ENCODE measurements at regions not wholly inside any gene's neighbourhood (a gene's known extent, or its start where the extent isn't known, plus 50 kb on each side); places are given as distances from the start of the nearest gene placed in this dataset.

DNA sequence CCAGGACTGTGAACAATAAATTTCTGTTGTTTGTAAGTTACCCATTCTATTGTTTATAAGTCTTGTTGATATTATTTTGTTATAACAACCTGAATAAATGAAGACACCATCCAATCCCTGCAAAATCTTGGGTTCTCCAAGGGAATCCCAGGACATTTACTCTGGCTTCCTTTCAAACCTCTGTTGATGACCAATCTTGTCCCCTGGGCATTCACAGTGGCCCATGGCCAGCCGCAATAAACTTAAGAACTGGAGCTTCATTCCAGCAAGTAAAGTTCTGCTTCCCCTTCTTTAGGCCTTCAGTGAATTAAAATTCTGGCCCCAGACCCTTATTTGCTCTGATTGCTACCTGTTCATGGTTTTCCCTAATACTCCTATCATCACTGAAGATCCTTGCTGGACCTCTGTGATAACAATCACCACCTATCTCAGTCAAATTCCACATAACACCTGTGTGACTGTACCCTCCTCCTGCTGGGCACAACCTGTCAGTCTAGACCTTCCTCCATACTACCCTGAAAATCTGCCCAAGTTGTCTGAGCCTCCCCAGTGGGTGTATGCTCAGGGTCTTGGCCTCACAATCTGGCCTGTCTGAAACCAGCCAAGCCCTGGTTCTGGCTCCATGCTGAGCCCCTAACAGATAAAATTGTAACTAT lies 153.1 kb downstream of the SEMA6D start:
- H4K20me1 ChIP-seq (ENCODE audit: insufficient read depth, low read length): no peaks in the 10 kb centered on the region
- H3K9me3 ChIP-seq (ENCODE audit: insufficient read depth, low read depth, low read length): no peaks in the 10 kb centered on the region
- no peak for TF ChIP-seq EZH2 (IDR thresholded peaks at IDR 0.05; ENCODE audit: insufficient read depth, low read length)
- TF ChIP-seq, protein P1, sequence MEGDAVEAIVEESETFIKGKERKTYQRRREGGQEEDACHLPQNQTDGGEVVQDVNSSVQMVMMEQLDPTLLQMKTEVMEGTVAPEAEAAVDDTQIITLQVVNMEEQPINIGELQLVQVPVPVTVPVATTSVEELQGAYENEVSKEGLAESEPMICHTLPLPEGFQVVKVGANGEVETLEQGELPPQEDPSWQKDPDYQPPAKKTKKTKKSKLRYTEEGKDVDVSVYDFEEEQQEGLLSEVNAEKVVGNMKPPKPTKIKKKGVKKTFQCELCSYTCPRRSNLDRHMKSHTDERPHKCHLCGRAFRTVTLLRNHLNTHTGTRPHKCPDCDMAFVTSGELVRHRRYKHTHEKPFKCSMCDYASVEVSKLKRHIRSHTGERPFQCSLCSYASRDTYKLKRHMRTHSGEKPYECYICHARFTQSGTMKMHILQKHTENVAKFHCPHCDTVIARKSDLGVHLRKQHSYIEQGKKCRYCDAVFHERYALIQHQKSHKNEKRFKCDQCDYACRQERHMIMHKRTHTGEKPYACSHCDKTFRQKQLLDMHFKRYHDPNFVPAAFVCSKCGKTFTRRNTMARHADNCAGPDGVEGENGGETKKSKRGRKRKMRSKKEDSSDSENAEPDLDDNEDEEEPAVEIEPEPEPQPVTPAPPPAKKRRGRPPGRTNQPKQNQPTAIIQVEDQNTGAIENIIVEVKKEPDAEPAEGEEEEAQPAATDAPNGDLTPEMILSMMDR (IDR thresholded peaks at IDR 0.05; ENCODE audit: insufficient read depth, low read depth, low read length): no peak
- peaks cover 9% of the 10 kb centered on the region for H3K4me1 ChIP-seq (ENCODE audit: insufficient read depth, low read length)
- H3K4me3 ChIP-seq (ENCODE audit: insufficient read depth, low read depth, low read length): no peak overlapping the region
- H3K27ac ChIP-seq (ENCODE audit: low read depth, low read length): peak overlapping the region; percentile 41
- H3K27me3 ChIP-seq (ENCODE audit: insufficient read depth, low read length): no peaks in the 10 kb centered on the region
- peaks cover 2% of the 10 kb centered on the region for H3K9me3 Mint-ChIP-seq (ENCODE audit: unreplicated experiment)
- no peak overlapping the region for H3K4me3 Mint-ChIP-seq (ENCODE audit: unreplicated experiment)
- DNase-seq (ENCODE audit: low read depth) (no peak), FAIRE-seq (no peak)
- no peak overlapping the region for H2AFZ ChIP-seq (ENCODE audit: low read depth, low read length)
- H3K36me3 Mint-ChIP-seq (ENCODE audit: low read depth, unreplicated experiment): no peaks in the 10 kb centered on the region
- H3K4me2 ChIP-seq (ENCODE audit: low read length): peak overlapping the region; percentile 17
- H3K27me3 Mint-ChIP-seq (ENCODE audit: low read depth, unreplicated experiment): no peaks in the 10 kb centered on the region
- no peaks in the 10 kb centered on the region for H3K36me3 ChIP-seq (ENCODE audit: insufficient read depth, low read length)
- H3K4me1 Mint-ChIP-seq (ENCODE audit: low read depth, unreplicated experiment): peaks cover 16% of the 10 kb centered on the region
- H3K27ac Mint-ChIP-seq (ENCODE audit: unreplicated experiment): peak overlapping the region; percentile 84
- H3K79me2 ChIP-seq (ENCODE audit: insufficient read depth, low read length): no peaks in the 10 kb centered on the region
- H3K9ac ChIP-seq (ENCODE audit: low read length): no peak overlapping the region

DNA sequence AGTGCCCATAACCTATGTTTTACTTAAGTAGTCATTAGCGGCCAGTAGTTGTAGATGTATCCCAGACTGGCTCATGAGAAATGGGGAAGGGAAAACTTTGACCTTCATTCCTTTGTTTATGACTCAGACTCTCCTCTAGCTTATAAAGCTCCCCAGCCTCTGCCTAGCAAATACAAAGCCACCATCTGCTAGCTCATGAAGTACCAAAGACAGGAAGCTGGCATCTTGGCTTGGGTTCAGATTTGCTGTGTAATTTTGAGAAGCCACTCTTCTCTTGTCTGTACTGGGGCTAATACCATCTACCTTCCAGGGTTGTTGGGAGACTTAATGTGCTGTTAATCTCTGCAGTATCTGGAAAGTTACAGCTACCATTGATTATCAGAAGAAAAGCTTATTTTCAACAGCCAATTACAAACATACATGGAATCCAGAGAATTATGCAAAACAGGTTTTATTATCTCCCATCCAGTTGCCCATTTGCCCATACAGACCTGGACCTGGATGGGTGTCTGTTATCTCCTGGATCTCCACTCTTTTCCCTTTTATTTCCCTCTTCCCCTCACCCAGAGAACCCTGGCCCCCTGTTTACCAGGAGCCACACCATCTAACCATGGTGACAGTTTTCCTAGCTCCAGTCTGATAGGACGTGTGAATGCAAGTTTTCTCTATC lies 153.8 kb downstream of the SEMA6D start:
- Mint-ChIP-seq H3K36me3 (ENCODE audit: low read depth, unreplicated experiment) (no peaks in the 10 kb centered on the region), H3K4me1 (ENCODE audit: low read depth, unreplicated experiment) (peaks cover 16% of the 10 kb centered on the region), H3K4me3 (ENCODE audit: unreplicated experiment) (no peak overlapping the region), H3K9me3 (ENCODE audit: unreplicated experiment) (peaks cover 2% of the 10 kb centered on the region), H3K27ac (ENCODE audit: unreplicated experiment) (peak overlapping the region; percentile 84), H3K27me3 (ENCODE audit: low read depth, unreplicated experiment) (no peaks in the 10 kb centered on the region)
- DNase-seq (ENCODE audit: low read depth) (peak; percentile 79), FAIRE-seq (no peak)
- Histone ChIP-seq H3K79me2 (ENCODE audit: insufficient read depth, low read length) (no peaks in the 10 kb centered on the region), H3K36me3 (ENCODE audit: insufficient read depth, low read length) (no peaks in the 10 kb centered on the region), H2AFZ (ENCODE audit: low read depth, low read length) (no peak overlapping the region), H3K4me3 (ENCODE audit: insufficient read depth, low read depth, low read length) (no peak overlapping the region), H3K27ac (ENCODE audit: low read depth, low read length) (peak overlapping the region; percentile 41), H4K20me1 (ENCODE audit: insufficient read depth, low read length) (no peaks in the 10 kb centered on the region), H3K9me3 (ENCODE audit: insufficient read depth, low read depth, low read length) (no peaks in the 10 kb centered on the region), H3K9ac (ENCODE audit: low read length) (no peak overlapping the region), H3K4me1 (ENCODE audit: insufficient read depth, low read length) (peaks cover 9% of the 10 kb centered on the region), H3K4me2 (ENCODE audit: low read length) (peak overlapping the region; percentile 27), H3K27me3 (ENCODE audit: insufficient read depth, low read length) (no peaks in the 10 kb centered on the region)
- TF ChIP-seq, protein P1 (IDR thresholded peaks at IDR 0.05; ENCODE audit: insufficient read depth, low read depth, low read length): no peak
- no peak for TF ChIP-seq EZH2 (IDR thresholded peaks at IDR 0.05; ENCODE audit: insufficient read depth, low read length)

DNA sequence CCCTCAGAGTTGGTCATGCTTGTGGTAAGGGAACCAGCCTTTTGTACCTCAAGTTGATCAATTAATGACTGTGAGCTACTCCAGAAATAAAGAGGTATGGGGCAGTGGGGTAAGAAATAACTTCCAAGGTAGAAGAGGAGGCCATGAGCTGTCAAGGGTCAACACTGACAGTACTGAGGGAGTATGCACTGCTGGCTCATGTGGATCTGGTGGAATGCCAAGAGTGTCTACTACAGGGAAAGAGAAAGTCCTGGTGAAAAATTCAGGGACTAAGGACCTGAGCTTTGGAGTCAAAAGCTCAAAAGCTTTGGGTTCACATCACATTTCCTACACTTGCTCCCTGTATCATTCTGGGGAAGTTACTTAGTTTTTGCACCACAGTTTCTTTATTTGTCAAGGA lies 154.9 kb downstream of the SEMA6D start:
- Histone ChIP-seq H3K36me3 (ENCODE audit: insufficient read depth, low read length) (no peaks in the 10 kb centered on the region), H4K20me1 (ENCODE audit: insufficient read depth, low read length) (no peaks in the 10 kb centered on the region), H3K27me3 (ENCODE audit: insufficient read depth, low read length) (no peaks in the 10 kb centered on the region), H3K79me2 (ENCODE audit: insufficient read depth, low read length) (no peaks in the 10 kb centered on the region), H3K4me2 (ENCODE audit: low read length) (no peak overlapping the region), H3K9me3 (ENCODE audit: insufficient read depth, low read depth, low read length) (no peaks in the 10 kb centered on the region), H2AFZ (ENCODE audit: low read depth, low read length) (no peak overlapping the region), H3K9ac (ENCODE audit: low read length) (no peak overlapping the region), H3K4me1 (ENCODE audit: insufficient read depth, low read length) (peaks cover 9% of the 10 kb centered on the region), H3K27ac (ENCODE audit: low read depth, low read length) (no peak overlapping the region), H3K4me3 (ENCODE audit: insufficient read depth, low read depth, low read length) (no peak overlapping the region)
- TF ChIP-seq EZH2 (IDR thresholded peaks at IDR 0.05; ENCODE audit: insufficient read depth, low read length): no peak
- TF ChIP-seq, protein P1 (IDR thresholded peaks at IDR 0.05; ENCODE audit: insufficient read depth, low read depth, low read length): no peak
- FAIRE-seq (no peak), DNase-seq (ENCODE audit: low read depth) (no peak)
- peaks cover 2% of the 10 kb centered on the region for H3K9me3 Mint-ChIP-seq (ENCODE audit: unreplicated experiment)
- H3K27me3 Mint-ChIP-seq (ENCODE audit: low read depth, unreplicated experiment): no peaks in the 10 kb centered on the region
- H3K27ac Mint-ChIP-seq (ENCODE audit: unreplicated experiment): no peak overlapping the region
- peaks cover 16% of the 10 kb centered on the region for H3K4me1 Mint-ChIP-seq (ENCODE audit: low read depth, unreplicated experiment)
- H3K4me3 Mint-ChIP-seq (ENCODE audit: unreplicated experiment): no peak overlapping the region
- H3K36me3 Mint-ChIP-seq (ENCODE audit: low read depth, unreplicated experiment): no peaks in the 10 kb centered on the region
